Adipocyte (in vitro differentiated cells): ENCODE measurements at regions not wholly inside any gene's neighbourhood (a gene's known extent, or its start where the extent isn't known, plus 50 kb on each side); places are given as distances from the start of the nearest gene placed in this dataset.
"Not testable (repeated sequence)": the region's sequence is repeated elsewhere in the genome, so short reads cannot be mapped to it uniquely, and the experiment has no call there.

ENCODE experiments used
- DNase-seq: peaks from one replicate; pipeline ENCODE4 v3.0.0-alpha.2; 2015; ENCODE audit warnings: low read depth
- H3K27me3 ChIP-seq: replicated peaks from 2 replicates; pipeline ENCODE4 v1.7.0; 2013; ENCODE audit warnings: mild to moderate bottlenecking, low read length, moderate library complexity; ENCODE audit not compliant: control insufficient read depth, insufficient read depth
- H3K36me3 ChIP-seq: 2 replicates; pipeline ENCODE4 v1.7.0; 2013; ENCODE audit warnings: low read length, mild to moderate bottlenecking, moderate library complexity; ENCODE audit not compliant: control insufficient read depth, insufficient read depth, severe bottlenecking
- H3K4me1 ChIP-seq: 2 replicates; pipeline ENCODE4 v1.7.0; 2013; ENCODE audit warnings: mild to moderate bottlenecking, low read length, moderate library complexity; ENCODE audit not compliant: control insufficient read depth, insufficient read depth
- H3K4me3 ChIP-seq: 2 replicates; pipeline ENCODE4 v1.7.0; 2013; ENCODE audit warnings: mild to moderate bottlenecking, low read length, moderate library complexity
- H3K9ac ChIP-seq: 2 replicates; pipeline ENCODE4 v1.7.0; 2013; ENCODE audit warnings: mild to moderate bottlenecking, low read length, moderate library complexity
- H3K9me3 ChIP-seq: 2 replicates; pipeline ENCODE4 v1.7.0; 2013; ENCODE audit warnings: mild to moderate bottlenecking, low read length, moderate library complexity; ENCODE audit not compliant: control insufficient read depth

- no peaks in the 10 kb centered on the region for H3K4me1 ChIP-seq
- DNase-seq: no peak
- no peaks in the 10 kb centered on the region for H3K9me3 ChIP-seq
- H3K27me3 ChIP-seq: peaks cover 46% of the 10 kb centered on the region
- H3K9ac ChIP-seq: no peak overlapping the region
- H3K4me3 ChIP-seq: no peak overlapping the region
- no peaks in the 10 kb centered on the region for H3K36me3 ChIP-seq
Observed at GRCh38 chr9:136603901-136604814, 58.3 kb upstream of the NOTCH1 start.

- no peak for DNase-seq
- no peak overlapping the region for H3K9ac ChIP-seq
- no peak overlapping the region for H3K4me3 ChIP-seq
- no peaks in the 10 kb centered on the region for H3K4me1 ChIP-seq
- H3K9me3 ChIP-seq: no peaks in the 10 kb centered on the region
- peaks cover 38% of the 10 kb centered on the region for H3K27me3 ChIP-seq
- no peaks in the 10 kb centered on the region for H3K36me3 ChIP-seq
Observed at GRCh38 chr9:136603216-136603615, 57.4 kb upstream of the NOTCH1 start.

- no peak for DNase-seq
- H3K4me3 ChIP-seq: no peak overlapping the region
- H3K4me1 ChIP-seq: no peaks in the 10 kb centered on the region
- no peak overlapping the region for H3K9ac ChIP-seq
- H3K36me3 ChIP-seq: no peaks in the 10 kb centered on the region
- H3K9me3 ChIP-seq: no peaks in the 10 kb centered on the region
- peaks cover 38% of the 10 kb centered on the region for H3K27me3 ChIP-seq
Observed at GRCh38 chr9:136602193-136602885, 56.5 kb upstream of the NOTCH1 start.

- not testable (repeated sequence) for DNase-seq, H3K9me3 ChIP-seq, H3K36me3 ChIP-seq, H3K9ac ChIP-seq, H3K4me1 ChIP-seq, H3K4me3 ChIP-seq
- H3K27me3 ChIP-seq: peaks cover 38% of the 10 kb centered on the region
Observed at GRCh38 chr9:136601250-136601973, 55.6 kb upstream of the NOTCH1 start.

GRCh38 chr9:136599811-136600660 lies 54.2 kb upstream of the NOTCH1 start:
- no peak for DNase-seq
- no peaks in the 10 kb centered on the region for H3K9me3 ChIP-seq
- peaks cover 35% of the 10 kb centered on the region for H3K27me3 ChIP-seq
- no peaks in the 10 kb centered on the region for H3K4me1 ChIP-seq
- H3K9ac ChIP-seq: no peak overlapping the region
- H3K36me3 ChIP-seq: no peaks in the 10 kb centered on the region
- no peak overlapping the region for H3K4me3 ChIP-seq

GRCh38 chr9:136599074-136599531 lies 53.3 kb upstream of the NOTCH1 start:
- DNase-seq: no peak
- H3K4me3 ChIP-seq: no peak overlapping the region

GRCh38 chr9:136598390-136599073 lies 52.7 kb upstream of the NOTCH1 start:
- not testable (repeated sequence) for DNase-seq, H3K4me3 ChIP-seq, H3K4me1 ChIP-seq, H3K9ac ChIP-seq, H3K36me3 ChIP-seq, H3K9me3 ChIP-seq
- H3K27me3 ChIP-seq: peaks cover 42% of the 10 kb centered on the region

More at GRCh38 chr9:136599074-136599531, 53.3 kb upstream of the NOTCH1 start:
- H3K27me3 ChIP-seq: peaks cover 39% of the 10 kb centered on the region
- no peaks in the 10 kb centered on the region for H3K9me3 ChIP-seq
- H3K36me3 ChIP-seq: no peaks in the 10 kb centered on the region
- no peaks in the 10 kb centered on the region for H3K4me1 ChIP-seq
- H3K9ac ChIP-seq: no peak overlapping the region

- no peaks in the 10 kb centered on the region for H3K4me1 ChIP-seq
- peaks cover 42% of the 10 kb centered on the region for H3K27me3 ChIP-seq
- no peak overlapping the region for H3K4me3 ChIP-seq
- H3K9ac ChIP-seq: no peak overlapping the region
- no peak for DNase-seq
- H3K36me3 ChIP-seq: no peaks in the 10 kb centered on the region
- H3K9me3 ChIP-seq: no peaks in the 10 kb centered on the region
Observed at GRCh38 chr9:136597965-136598364, 52.1 kb upstream of the NOTCH1 start.

- no peaks in the 10 kb centered on the region for H3K36me3 ChIP-seq
- no peaks in the 10 kb centered on the region for H3K4me1 ChIP-seq
- no peak for DNase-seq
- H3K4me3 ChIP-seq: no peak overlapping the region
- no peaks in the 10 kb centered on the region for H3K9me3 ChIP-seq
- no peak overlapping the region for H3K9ac ChIP-seq
- peaks cover 42% of the 10 kb centered on the region for H3K27me3 ChIP-seq
Observed at GRCh38 chr9:136597141-136597885, 51.5 kb upstream of the NOTCH1 start.

GRCh38 chr9:136596630-136597031 lies 50.8 kb upstream of the NOTCH1 start:
- Histone ChIP-seq H3K9ac (no peak overlapping the region), H3K36me3 (no peaks in the 10 kb centered on the region), H3K9me3 (no peaks in the 10 kb centered on the region), H3K27me3 (peaks cover 48% of the 10 kb centered on the region), H3K4me3 (no peak overlapping the region), H3K4me1 (no peaks in the 10 kb centered on the region)
- no peak for DNase-seq
